GM19438 (cell line): ENCODE measurements at regions not wholly inside any gene's neighbourhood (a gene's known extent, or its start where the extent isn't known, plus 50 kb on each side); places are given as distances from the start of the nearest gene placed in this dataset.

Experiments used
- ATAC-seq: cut with Tn5 transposase; IDR thresholded peaks from one replicate; pipeline ENCODE4 v1.9.1; 2021; ENCODE audit warnings: low read depth; ENCODE audit not compliant: unreplicated experiment

GRCh38 chr3:187968883-187969580, 184.9 kb upstream of the LPP start:
- no peak for ATAC-seq

GRCh38 chr3:187969581-187969950, 184.4 kb upstream of the LPP start:
- ATAC-seq: no peak

GRCh38 chr3:187970106-187970505, 183.9 kb upstream of the LPP start:
- no peak for ATAC-seq

- no peak for ATAC-seq
Measured at GRCh38 chr3:187971629-187972028, 182.3 kb upstream of the LPP start.

GRCh38 chr3:187972454-187972853, 181.5 kb upstream of the LPP start:
- no peak for ATAC-seq

GRCh38 chr3:187973977-187974870, 179.7 kb upstream of the LPP start:
- ATAC-seq: no peak

GRCh38 chr3:187974871-187975271, 179.1 kb upstream of the LPP start:
- ATAC-seq: no peak

- no peak for ATAC-seq
Measured at GRCh38 chr3:187975561-187976364, 178.2 kb upstream of the LPP start.

GRCh38 chr3:187976365-187976900, 177.5 kb upstream of the LPP start:
- no peak for ATAC-seq

GRCh38 chr3:187977659-187978058, 176.3 kb upstream of the LPP start:
- no peak for ATAC-seq

- ATAC-seq: no peak
Measured at GRCh38 chr3:187978433-187979011, 175.4 kb upstream of the LPP start.

GRCh38 chr3:187979564-187979963, 174.4 kb upstream of the LPP start:
- ATAC-seq: no peak

- ATAC-seq: no peak
Measured at GRCh38 chr3:187980861-187981260, 173.1 kb upstream of the LPP start.

GRCh38 chr3:187982142-187982541, 171.8 kb upstream of the LPP start:
- no peak for ATAC-seq

- no peak for ATAC-seq
Measured at GRCh38 chr3:187983484-187984124, 170.4 kb upstream of the LPP start.

GRCh38 chr3:187985647-187986046, 168.3 kb upstream of the LPP start:
- no peak for ATAC-seq

- no peak for ATAC-seq
Measured at GRCh38 chr3:187986514-187986934, 167.4 kb upstream of the LPP start.

- ATAC-seq: no peak
Measured at GRCh38 chr3:187987187-187987586, 166.8 kb upstream of the LPP start.

GRCh38 chr3:187987924-187988323, 166.0 kb upstream of the LPP start:
- ATAC-seq: no peak

- ATAC-seq: no peak
Measured at GRCh38 chr3:187989575-187990153, 164.3 kb upstream of the LPP start.
